COLO668 (cell line): ENCODE measurements at regions not wholly inside any gene's neighbourhood (a gene's known extent, or its start where the extent isn't known, plus 50 kb on each side); places are given as distances from the start of the nearest gene placed in this dataset.

Experiments
- DNase-seq: peaks from one replicate; lab custom pipeline; 2025; ENCODE audit not compliant: unreplicated experiment; lab: John Stamatoyannopoulos, UW

DNA sequence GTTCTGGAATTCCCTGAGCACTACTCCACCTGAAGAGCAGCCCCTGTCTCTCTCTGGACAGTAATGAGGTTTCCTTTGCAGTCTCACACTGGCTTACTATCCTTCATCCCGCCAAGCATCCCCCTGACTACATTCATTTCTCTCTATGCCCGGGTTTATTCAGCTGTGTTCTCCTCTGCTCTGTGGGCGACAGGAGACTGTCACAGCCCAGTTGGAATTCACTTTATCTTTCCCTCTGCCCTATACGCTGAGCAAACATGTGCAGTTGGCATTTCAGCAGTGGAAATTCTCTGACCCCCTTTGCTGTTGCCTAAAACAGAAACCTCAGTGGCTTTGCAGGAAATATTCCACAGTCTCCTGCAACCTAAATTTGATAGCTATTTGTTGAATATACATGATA, 83.5 kb upstream of the MAX start:
- no peak for DNase-seq

- no peak for DNase-seq
These were observed 84.6 kb upstream of the MAX start for GRCh38 chr14:65186951-65187350.

GRCh38 chr14:65187421-65188049, 85.2 kb upstream of the MAX start:
- no peak for DNase-seq

- DNase-seq: no peak
These were observed 88.0 kb upstream of the MAX start for GRCh38 chr14:65190312-65190711.

DNA sequence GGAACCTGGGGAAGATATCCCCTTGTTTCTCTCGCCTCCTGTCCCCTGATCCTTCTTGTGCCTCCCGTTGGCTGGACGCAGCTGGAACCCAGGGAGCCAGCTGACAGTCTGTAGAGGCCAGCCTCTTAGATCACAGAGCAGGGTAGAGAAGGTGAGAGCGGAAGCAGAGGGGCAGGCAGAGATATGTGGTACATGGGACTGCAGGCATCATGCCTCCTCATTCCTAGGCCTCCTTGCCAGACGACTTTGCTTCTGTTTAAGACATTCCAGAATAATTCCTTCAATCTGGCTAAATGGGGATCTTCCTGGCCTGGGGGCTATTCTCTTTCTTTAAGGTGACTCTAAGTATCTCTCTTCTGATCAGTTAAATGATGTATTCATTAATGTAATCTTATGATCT, 89.4 kb upstream of the MAX start:
- DNase-seq: no peak

- no peak for DNase-seq
These were observed 90.4 kb upstream of the MAX start for GRCh38 chr14:65192686-65193085.

DNA sequence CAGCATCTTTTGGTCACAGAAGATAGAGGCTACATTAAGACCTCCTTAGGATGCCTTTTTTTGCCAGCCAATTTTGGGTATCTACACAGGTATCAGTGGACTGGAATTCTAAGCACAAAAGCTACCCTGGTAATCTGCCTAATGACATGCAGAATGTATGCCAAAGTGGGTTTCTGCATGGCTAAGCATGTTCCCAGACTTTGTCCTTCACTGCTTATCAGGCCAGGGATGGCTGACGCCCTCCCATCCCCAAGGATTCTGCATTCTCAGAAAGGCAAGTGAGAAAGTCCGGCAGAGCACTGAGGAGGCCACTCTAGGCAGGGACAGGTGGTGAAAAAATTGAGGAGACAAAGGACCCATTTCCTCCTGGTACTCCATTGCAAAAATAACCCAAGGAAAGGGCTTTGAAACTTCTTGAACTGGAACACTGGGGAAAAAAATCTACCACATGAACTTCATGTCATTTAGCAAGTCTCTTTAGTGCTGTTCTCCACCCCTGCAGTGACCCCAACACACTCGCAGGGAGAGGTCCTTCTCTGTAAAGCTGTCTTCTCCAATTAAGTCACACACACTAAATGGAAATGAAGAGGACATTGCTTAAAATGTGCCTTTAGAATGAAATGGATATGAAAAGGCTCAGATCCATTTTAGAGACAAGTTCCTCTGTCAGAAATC, 91.7 kb upstream of the MAX start:
- DNase-seq: no peak

GRCh38 chr14:65195042-65195719, 92.9 kb upstream of the MAX start:
- no peak for DNase-seq

- no peak for DNase-seq
These were observed 96.0 kb upstream of the MAX start for GRCh38 chr14:65198346-65198745.

GRCh38 chr14:65200454-65200853, 98.1 kb upstream of the MAX start:
- no peak for DNase-seq

DNA sequence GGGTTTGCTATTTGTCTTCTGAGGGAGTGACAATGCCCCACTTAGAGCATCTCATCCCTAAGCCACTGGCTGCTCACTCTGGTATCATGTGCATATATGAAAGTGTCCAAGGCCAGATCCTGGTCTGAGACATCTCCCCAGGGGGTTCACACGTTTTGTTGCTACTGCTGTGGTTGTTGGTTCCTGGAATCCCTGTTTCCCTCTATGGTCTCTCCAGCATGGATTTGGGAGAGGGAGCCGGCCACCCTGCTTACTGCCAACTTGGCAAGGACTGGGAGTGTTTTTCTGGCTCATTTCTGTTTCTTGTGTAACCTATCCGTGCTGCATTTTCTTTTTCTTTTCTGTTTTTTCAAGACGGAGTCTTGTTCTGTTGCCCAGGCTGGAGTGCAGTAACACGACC, 101.3 kb upstream of the MAX start:
- no peak for DNase-seq

GRCh38 chr14:65204056-65204455, 101.7 kb upstream of the MAX start:
- no peak for DNase-seq

- DNase-seq: no peak
These were observed 103.7 kb upstream of the MAX start for GRCh38 chr14:65206078-65206447.

- no peak for DNase-seq
These were observed 104.3 kb upstream of the MAX start for GRCh38 chr14:65206448-65207096.

GRCh38 chr14:65208548-65208947, 106.2 kb upstream of the MAX start:
- DNase-seq: no peak

DNA sequence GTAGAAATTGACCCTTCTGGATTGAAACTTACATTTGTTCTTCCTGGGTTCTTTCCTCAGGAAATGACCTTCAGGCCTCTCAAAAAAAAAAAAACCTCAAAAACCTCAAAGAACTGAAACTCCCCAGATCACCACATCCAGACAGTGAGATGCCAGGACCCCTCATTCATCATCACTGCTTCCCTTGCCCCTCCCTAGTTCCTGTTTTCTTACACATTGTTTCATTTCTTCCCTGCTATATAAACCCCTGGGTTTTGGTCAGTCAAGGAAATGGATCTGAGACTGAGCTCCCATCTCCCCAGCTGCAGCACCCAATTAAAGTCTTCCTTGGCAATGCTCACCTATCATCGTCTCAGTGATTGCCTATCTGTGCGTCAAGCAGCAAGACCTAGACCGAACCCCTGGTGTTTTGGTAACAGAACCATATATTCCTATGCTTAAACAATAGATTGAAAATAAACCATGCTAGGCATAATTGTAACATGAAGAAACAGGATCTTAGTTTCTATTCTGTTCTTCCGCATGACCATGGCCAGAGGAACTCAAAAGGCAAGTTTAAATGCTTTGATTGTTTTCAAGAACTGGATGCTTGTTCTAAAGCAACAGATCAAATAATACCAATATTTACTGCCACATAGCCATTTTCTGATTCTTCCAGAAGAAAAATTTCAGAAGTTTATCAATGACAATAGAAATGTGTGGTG, 108.0 kb upstream of the MAX start:
- no peak for DNase-seq

- no peak for DNase-seq
These were observed 108.5 kb upstream of the MAX start for GRCh38 chr14:65210822-65211182.

DNA sequence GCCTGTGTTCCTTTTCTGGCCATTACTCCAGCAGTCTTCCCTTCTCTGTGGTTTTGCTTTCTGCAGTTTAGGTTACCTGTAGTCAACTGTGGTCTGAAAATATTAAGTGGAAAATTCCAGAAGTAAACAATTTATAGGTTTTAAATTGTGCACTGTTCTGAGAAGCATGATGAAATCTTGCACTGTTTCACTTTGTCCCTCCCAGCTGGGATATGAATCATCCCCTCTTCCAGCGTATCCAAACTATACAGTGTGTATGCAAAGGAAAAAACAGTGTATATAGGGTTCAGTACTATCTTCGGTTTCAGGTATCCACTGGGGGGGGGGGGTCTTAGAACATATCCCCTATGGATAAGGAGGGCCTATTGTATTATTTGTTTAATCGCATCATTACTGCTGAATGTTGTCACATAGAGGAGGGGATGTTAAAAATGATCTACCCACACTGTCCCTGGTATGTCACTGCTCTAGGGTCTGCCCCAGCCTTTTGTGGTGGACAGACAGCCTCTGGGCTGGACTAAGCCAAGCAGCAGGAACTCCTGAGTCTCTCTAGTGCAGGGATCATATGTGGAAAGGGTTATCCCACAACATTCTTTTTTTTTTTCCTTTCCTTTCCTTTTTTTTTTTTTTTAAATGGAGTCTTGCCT, 109.1 kb upstream of the MAX start:
- DNase-seq: no peak

DNA sequence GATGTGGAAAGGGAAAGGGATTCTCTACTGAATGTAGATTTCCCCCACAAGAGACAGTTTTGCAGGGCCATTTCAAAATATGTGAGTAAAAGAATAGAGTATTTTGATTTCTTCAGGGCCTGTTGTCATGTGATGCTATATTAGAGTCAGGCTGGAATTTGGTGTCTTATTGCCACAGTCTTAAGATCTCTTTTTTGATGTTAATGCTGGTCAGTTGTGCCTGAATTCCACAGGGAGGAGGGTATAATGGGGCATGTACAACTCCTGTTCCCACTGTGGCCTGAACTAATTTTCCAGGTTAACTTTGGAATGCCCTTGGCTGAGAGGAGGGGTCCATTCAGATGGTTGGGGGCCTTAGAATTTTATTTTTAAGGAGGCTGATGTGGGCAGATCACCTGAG, 111.0 kb upstream of the MAX start:
- no peak for DNase-seq

- DNase-seq: no peak
These were observed 112.4 kb upstream of the MAX start for GRCh38 chr14:65214741-65215140.

DNA sequence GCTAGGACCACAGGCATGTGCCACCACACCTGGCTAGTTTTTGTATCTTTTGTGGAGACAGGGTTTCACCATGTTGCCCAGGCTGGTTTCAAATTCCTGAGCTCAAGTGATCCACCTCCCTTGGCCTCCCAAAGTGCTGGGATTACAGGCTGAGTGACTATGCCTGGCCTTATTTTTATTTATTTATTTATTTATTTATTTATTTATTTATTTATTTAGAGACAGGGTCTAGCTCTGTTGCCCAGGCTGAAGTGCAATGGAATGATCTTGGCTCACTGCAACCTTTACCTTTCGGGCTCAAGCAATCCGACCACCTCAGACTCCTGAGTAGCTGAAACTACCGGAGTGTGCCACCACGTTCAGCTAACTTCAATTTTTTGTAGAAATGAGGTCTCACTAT, 117.0 kb upstream of the MAX start:
- no peak for DNase-seq
